ENCODE measurements at regions not wholly inside any gene's neighbourhood (a gene's known extent, or its start where the extent isn't known, plus 50 kb on each side); places are given as distances from the start of the nearest gene placed in this dataset.

DNA sequence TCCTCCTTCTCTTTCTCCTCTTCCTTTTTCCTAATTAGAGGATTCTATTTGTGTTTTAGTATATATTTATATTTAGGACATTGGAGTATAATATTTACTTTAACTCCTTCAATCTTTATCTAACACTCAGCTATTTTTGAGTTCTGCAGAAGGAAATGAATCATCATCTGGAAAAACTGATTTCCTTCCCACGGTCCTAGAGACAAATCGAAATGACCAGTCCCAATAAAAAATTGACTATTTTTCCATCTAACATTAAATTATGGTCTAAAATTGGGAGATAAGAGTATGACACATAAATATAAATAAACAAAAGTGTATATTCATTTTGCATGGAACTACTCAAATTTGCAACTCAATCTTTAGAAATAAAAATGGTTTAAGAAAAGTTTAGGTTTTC lies 167.4 kb downstream of the TMTC3 start:
- TF ChIP-seq, protein P1, sequence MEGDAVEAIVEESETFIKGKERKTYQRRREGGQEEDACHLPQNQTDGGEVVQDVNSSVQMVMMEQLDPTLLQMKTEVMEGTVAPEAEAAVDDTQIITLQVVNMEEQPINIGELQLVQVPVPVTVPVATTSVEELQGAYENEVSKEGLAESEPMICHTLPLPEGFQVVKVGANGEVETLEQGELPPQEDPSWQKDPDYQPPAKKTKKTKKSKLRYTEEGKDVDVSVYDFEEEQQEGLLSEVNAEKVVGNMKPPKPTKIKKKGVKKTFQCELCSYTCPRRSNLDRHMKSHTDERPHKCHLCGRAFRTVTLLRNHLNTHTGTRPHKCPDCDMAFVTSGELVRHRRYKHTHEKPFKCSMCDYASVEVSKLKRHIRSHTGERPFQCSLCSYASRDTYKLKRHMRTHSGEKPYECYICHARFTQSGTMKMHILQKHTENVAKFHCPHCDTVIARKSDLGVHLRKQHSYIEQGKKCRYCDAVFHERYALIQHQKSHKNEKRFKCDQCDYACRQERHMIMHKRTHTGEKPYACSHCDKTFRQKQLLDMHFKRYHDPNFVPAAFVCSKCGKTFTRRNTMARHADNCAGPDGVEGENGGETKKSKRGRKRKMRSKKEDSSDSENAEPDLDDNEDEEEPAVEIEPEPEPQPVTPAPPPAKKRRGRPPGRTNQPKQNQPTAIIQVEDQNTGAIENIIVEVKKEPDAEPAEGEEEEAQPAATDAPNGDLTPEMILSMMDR (IDR thresholded peaks at IDR 0.05; ENCODE audit: insufficient read depth, low read depth, low read length): no peak
- TF ChIP-seq EZH2 (IDR thresholded peaks at IDR 0.05; ENCODE audit: insufficient read depth, low read length): no peak

All from astrocyte (in vitro differentiated cells and primary cell).